ENCODE measurements at regions not wholly inside any gene's neighbourhood (a gene's known extent, or its start where the extent isn't known, plus 50 kb on each side); places are given as distances from the start of the nearest gene placed in this dataset.

- TF ChIP-seq, protein P1, sequence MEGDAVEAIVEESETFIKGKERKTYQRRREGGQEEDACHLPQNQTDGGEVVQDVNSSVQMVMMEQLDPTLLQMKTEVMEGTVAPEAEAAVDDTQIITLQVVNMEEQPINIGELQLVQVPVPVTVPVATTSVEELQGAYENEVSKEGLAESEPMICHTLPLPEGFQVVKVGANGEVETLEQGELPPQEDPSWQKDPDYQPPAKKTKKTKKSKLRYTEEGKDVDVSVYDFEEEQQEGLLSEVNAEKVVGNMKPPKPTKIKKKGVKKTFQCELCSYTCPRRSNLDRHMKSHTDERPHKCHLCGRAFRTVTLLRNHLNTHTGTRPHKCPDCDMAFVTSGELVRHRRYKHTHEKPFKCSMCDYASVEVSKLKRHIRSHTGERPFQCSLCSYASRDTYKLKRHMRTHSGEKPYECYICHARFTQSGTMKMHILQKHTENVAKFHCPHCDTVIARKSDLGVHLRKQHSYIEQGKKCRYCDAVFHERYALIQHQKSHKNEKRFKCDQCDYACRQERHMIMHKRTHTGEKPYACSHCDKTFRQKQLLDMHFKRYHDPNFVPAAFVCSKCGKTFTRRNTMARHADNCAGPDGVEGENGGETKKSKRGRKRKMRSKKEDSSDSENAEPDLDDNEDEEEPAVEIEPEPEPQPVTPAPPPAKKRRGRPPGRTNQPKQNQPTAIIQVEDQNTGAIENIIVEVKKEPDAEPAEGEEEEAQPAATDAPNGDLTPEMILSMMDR (IDR thresholded peaks at IDR 0.05): no peak
- no peak for TF ChIP-seq EZH2 (IDR thresholded peaks at IDR 0.05)
These were observed 244.7 kb downstream of the SIPA1L2 start for GRCh38 chr1:232385221-232385620.
